OCI-LY7 (cell line): ENCODE measurements at regions not wholly inside any gene's neighbourhood (a gene's known extent, or its start where the extent isn't known, plus 50 kb on each side); places are given as distances from the start of the nearest gene placed in this dataset.

Experiments used
- BruUV-seq: library from RNA; stranded (reverse); fragments of 400-500 nt; replicated peaks from 2 replicates; lab custom pipeline; 2021; lab: Mats Ljungman, UMichigan
- CTCF ChIA-PET: fragments of 300-600 bp; sonication (Branson Sonifier 250); formaldehyde crosslinking; loops from one replicate; lab custom pipeline; 2022; ENCODE audit warnings: antibody characterized with exemption; ENCODE audit not compliant: unreplicated experiment; lab: Charles Lee
- POLR2A ChIA-PET: fragments of 300-600 bp; sonication (Branson Sonifier 250); formaldehyde crosslinking; loops from one replicate; lab custom pipeline; 2022; ENCODE audit warnings: antibody characterized with exemption; lab: Charles Lee
- DNase-seq: peaks from one replicate; pipeline ENCODE4 v3.0.0-alpha.2; 2015; ENCODE audit warnings: low spot score
- H2AFZ ChIP-seq: fragments of 200-600 bp; sonication (generic), shearing (Covaris generic); 2 replicates; pipeline ENCODE4 v1.6.1; 2014; ENCODE audit warnings: mild to moderate bottlenecking, antibody characterized with exemption, low read length, moderate library complexity
- H3K27ac ChIP-seq: fragments of 200-600 bp; sonication (generic); 2 replicates; pipeline ENCODE4 v1.5.1; 2014; ENCODE audit warnings: mixed run types, low read depth, mild to moderate bottlenecking, moderate library complexity, low read length, inconsistent platforms; ENCODE audit not compliant: poor library complexity, severe bottlenecking
- H3K36me3 ChIP-seq: fragments of 200-600 bp; sonication (generic); 2 replicates; pipeline ENCODE4 v1.6.1; 2014; ENCODE audit warnings: mild to moderate bottlenecking, antibody characterized with exemption, low read length, moderate library complexity, mixed read lengths; ENCODE audit not compliant: insufficient read depth
- H3K4me1 ChIP-seq: fragments of 200-600 bp; sonication (generic); 2 replicates; pipeline ENCODE4 v1.5.1; 2014; ENCODE audit warnings: mild to moderate bottlenecking, low read length; ENCODE audit not compliant: insufficient read depth, poor library complexity, severe bottlenecking
- H3K4me2 ChIP-seq: fragments of 200-600 bp; sonication (generic); 2 replicates; pipeline ENCODE4 v1.6.1; 2014; ENCODE audit warnings: mild to moderate bottlenecking, low read length
- H3K4me3 ChIP-seq: fragments of 200-600 bp; sonication (generic); 2 replicates; pipeline ENCODE4 v1.5.1; 2014; ENCODE audit warnings: mild to moderate bottlenecking, low read depth, low read length; ENCODE audit not compliant: poor library complexity, severe bottlenecking
- H3K79me2 ChIP-seq: fragments of 200-600 bp; sonication (generic); 2 replicates; pipeline ENCODE4 v1.6.1; 2016; ENCODE audit warnings: low read depth, mild to moderate bottlenecking, low read length, moderate library complexity, mixed read lengths; ENCODE audit not compliant: insufficient read depth
- H3K9me2 ChIP-seq: fragments of 200-600 bp; sonication (generic); 2 replicates; pipeline ENCODE4 v1.6.1; 2016; ENCODE audit warnings: mild to moderate bottlenecking, low read length, mixed read lengths; ENCODE audit not compliant: insufficient read depth
- H3K9me3 ChIP-seq: fragments of 200-600 bp; sonication (generic); 2 replicates; pipeline ENCODE4 v1.6.1; 2014; ENCODE audit warnings: mild to moderate bottlenecking, mixed run types, low read length, mixed read lengths
- H4K20me1 ChIP-seq: fragments of 200-600 bp; sonication (generic); 2 replicates; pipeline ENCODE4 v1.6.1; 2014; ENCODE audit warnings: mild to moderate bottlenecking, antibody characterized with exemption, low read length, moderate library complexity, mixed read lengths; ENCODE audit not compliant: insufficient read depth
- EZH2phosphoT487 ChIP-seq: fragments of 200-600 bp; sonication (generic); IDR thresholded peaks from 2 replicates; pipeline ENCODE4 v1.6.1; 2018; ENCODE audit warnings: low read depth, borderline replicate concordance, mild to moderate bottlenecking, mixed run types, antibody characterized with exemption, low read length, moderate library complexity, mixed read lengths
- intact Hi-C: fragments of 100-400 bp; cut with micrococcal nuclease; formaldehyde crosslinking; loops from one replicate; pipeline ENCODE4 v1.10.0; 2022; ENCODE audit not compliant: unreplicated experiment
- TF ChIP-seq, protein P1 (sequence below): fragments of 200-600 bp; sonication (generic); conservative IDR thresholded peaks from 2 replicates; pipeline ENCODE4 v1.5.1; 2014; ENCODE audit warnings: mild to moderate bottlenecking, antibody characterized with exemption, low read length, moderate library complexity, mixed read lengths

DNA sequence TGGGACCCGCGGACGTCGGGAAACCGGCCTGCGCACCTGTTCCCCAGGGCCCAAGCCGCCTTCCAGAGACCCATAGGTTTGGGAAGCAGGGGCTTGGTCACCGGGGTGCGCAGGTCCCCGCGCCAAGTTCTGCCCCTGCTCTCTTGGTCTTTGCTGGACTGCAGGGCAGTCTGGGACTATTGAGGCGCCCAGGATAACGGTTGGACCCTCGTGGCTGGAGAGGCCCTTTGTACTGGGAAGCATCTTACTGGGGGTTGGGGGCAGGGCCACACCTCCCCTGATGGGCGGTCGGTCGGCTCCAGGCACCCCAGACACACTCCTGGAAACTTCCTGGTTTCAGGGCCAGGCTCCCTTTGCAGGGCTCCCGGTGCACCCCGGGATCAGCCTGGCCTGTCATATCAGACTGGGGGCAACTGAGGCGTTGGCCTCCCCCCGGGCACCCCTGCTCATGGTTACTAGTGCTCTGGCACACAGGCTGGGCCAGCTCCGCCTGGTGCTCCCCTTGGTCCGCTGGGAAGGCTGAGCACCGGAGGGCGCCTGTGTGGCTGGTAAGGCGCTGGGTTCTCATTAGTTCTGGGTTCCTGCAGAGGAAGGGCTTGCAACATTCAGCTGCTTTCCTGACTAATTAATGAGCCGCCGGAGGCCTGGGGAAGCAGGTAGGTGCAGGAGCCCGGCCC is 1250.5 kb downstream of the BRD1 start:
- no peak for DNase-seq
- TF ChIP-seq, protein P1, sequence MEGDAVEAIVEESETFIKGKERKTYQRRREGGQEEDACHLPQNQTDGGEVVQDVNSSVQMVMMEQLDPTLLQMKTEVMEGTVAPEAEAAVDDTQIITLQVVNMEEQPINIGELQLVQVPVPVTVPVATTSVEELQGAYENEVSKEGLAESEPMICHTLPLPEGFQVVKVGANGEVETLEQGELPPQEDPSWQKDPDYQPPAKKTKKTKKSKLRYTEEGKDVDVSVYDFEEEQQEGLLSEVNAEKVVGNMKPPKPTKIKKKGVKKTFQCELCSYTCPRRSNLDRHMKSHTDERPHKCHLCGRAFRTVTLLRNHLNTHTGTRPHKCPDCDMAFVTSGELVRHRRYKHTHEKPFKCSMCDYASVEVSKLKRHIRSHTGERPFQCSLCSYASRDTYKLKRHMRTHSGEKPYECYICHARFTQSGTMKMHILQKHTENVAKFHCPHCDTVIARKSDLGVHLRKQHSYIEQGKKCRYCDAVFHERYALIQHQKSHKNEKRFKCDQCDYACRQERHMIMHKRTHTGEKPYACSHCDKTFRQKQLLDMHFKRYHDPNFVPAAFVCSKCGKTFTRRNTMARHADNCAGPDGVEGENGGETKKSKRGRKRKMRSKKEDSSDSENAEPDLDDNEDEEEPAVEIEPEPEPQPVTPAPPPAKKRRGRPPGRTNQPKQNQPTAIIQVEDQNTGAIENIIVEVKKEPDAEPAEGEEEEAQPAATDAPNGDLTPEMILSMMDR: no peak
- TF ChIP-seq EZH2phosphoT487: no peak
- H3K9me2 ChIP-seq: no peaks in the 10 kb centered on the region
- BruUV-seq: no TSS peak
- H3K4me3 ChIP-seq: no peak overlapping the region
- H3K27ac ChIP-seq: no peak overlapping the region
- H2AFZ ChIP-seq: no peak overlapping the region
- no peaks in the 10 kb centered on the region for H4K20me1 ChIP-seq
- CTCF ChIA-PET: no interaction called here
- intact Hi-C loops: no loop called here
- POLR2A ChIA-PET: no interaction called here
- H3K4me2 ChIP-seq: no peak overlapping the region
- no peaks in the 10 kb centered on the region for H3K4me1 ChIP-seq
- no peaks in the 10 kb centered on the region for H3K79me2 ChIP-seq
- no peaks in the 10 kb centered on the region for H3K9me3 ChIP-seq
- H3K36me3 ChIP-seq: no peaks in the 10 kb centered on the region

DNA sequence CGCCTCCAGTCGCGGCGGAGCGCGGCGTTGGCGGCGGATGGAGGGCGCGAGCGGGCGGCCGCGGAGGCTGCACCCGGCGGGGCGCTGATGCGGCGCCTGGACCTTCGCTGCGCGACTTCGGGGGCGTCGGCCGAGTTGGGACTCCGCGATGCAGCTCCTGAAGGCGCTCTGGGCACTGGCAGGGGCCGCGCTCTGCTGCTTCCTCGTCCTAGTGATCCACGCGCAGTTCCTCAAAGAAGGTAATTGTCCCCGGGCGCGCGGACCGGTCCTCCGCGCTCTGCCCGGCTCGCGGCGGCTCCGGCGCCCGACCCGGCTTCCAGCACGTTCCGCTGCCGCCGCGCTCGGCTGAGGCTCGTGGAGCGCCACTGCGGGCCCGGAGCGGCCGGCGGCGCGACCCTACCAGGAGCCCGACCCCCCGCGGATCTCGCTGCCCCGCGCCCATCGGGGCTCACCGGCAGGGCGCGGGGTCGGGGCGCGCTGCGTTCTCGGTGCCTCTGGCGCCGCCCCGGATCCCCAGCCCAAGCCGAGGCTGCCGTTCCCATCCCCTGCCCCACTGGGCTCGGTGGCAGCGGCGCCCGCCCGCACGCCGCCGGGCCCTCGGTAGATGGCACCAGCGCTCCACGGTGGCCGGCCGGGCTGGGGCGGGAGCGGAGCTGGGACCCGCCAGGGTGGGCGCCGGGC is 1251.2 kb downstream of the BRD1 start:
- Histone ChIP-seq H4K20me1 (no peaks in the 10 kb centered on the region), H3K79me2 (no peaks in the 10 kb centered on the region), H3K9me3 (no peaks in the 10 kb centered on the region), H3K27ac (no peak overlapping the region), H3K4me3 (no peak overlapping the region), H3K36me3 (no peaks in the 10 kb centered on the region), H3K9me2 (no peaks in the 10 kb centered on the region), H2AFZ (no peak overlapping the region), H3K4me1 (no peaks in the 10 kb centered on the region), H3K4me2 (no peak overlapping the region)
- ChIA-PET POLR2A (no interaction called here), CTCF (no interaction called here)
- intact Hi-C loops: no loop called here
- no TSS peak for BruUV-seq
- no peak for TF ChIP-seq EZH2phosphoT487
- TF ChIP-seq, protein P1: no peak
- no peak for DNase-seq

DNA sequence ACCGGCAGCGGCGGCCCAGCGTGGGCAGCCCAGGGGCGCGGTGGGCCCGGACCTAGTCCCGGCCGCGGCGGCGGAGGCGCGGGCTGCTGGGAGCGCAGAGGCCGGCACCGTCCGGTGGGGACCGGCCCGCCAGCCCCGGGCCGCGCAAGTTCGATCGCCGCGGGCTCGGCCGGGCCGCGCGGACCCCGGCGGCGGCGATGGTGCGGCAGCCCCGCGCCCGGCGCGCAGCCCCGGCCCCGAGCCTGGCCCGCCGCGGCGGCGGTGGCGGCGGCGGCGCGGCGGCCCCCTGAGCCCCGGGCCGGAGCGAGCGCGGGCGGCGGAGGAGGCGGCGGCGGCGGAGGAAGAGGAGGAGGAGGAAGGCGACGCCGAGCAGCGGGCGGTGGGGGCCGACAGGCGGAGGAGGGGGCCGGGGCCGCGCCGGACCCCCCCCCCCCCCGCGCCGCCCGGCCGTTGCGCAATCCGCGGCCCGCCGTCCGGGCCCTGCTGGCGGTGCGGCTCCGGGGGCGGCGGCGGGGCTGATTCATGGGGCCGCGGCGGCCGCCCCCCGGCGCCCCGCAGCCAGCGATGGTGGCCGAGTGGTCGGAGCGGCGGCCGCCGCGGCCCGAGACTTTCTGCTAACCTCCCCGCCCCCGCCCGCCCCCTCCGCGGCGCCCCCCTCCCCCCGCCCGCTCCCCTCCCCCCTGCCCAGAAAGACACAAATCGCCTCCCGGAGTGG is 1251.9 kb downstream of the BRD1 start:
- DNase-seq: no peak
- Histone ChIP-seq H3K4me3 (no peak overlapping the region), H3K4me2 (no peak overlapping the region), H3K36me3 (no peaks in the 10 kb centered on the region), H3K79me2 (no peaks in the 10 kb centered on the region), H3K9me3 (peaks cover 2% of the 10 kb centered on the region; the same call in 1 of the 2 replicates), H3K27ac (no peak overlapping the region), H2AFZ (no peak overlapping the region), H3K9me2 (no peaks in the 10 kb centered on the region), H4K20me1 (no peaks in the 10 kb centered on the region), H3K4me1 (no peaks in the 10 kb centered on the region)
- CTCF ChIA-PET: no interaction called here
- POLR2A ChIA-PET: no interaction called here
- TF ChIP-seq EZH2phosphoT487: no peak
- TF ChIP-seq, protein P1: no peak
- no TSS peak for BruUV-seq
- intact Hi-C loops: no loop called here
